ENCODE measurements at regions not wholly inside any gene's neighbourhood (a gene's known extent, or its start where the extent isn't known, plus 50 kb on each side); places are given as distances from the start of the nearest gene placed in this dataset.

GRCh38 chr12:5176036-5176435, 132.4 kb downstream of the KCNA5 start:
- DNase-seq (ENCODE audit: low spot score), result no peak
- H3K4me3 ChIP-seq, result no peak overlapping the region
- H3K9me3 ChIP-seq, result no peaks in the 10 kb centered on the region
- H3K27ac ChIP-seq, result no peak overlapping the region
- TF ChIP-seq, protein P1, sequence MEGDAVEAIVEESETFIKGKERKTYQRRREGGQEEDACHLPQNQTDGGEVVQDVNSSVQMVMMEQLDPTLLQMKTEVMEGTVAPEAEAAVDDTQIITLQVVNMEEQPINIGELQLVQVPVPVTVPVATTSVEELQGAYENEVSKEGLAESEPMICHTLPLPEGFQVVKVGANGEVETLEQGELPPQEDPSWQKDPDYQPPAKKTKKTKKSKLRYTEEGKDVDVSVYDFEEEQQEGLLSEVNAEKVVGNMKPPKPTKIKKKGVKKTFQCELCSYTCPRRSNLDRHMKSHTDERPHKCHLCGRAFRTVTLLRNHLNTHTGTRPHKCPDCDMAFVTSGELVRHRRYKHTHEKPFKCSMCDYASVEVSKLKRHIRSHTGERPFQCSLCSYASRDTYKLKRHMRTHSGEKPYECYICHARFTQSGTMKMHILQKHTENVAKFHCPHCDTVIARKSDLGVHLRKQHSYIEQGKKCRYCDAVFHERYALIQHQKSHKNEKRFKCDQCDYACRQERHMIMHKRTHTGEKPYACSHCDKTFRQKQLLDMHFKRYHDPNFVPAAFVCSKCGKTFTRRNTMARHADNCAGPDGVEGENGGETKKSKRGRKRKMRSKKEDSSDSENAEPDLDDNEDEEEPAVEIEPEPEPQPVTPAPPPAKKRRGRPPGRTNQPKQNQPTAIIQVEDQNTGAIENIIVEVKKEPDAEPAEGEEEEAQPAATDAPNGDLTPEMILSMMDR (IDR thresholded peaks at IDR 0.05), result no peak
- no peaks in the 10 kb centered on the region for H3K27me3 ChIP-seq
- H3K36me3 ChIP-seq, result no peaks in the 10 kb centered on the region
- peaks cover 0 to 16% of the 10 kb centered on the region in 2 donors for H3K4me1 ChIP-seq

GRCh38 chr12:5177096-5177495, 133.4 kb downstream of the KCNA5 start:
- TF ChIP-seq, protein P1 (IDR thresholded peaks at IDR 0.05), result no peak
- Histone ChIP-seq H3K27ac (no peak overlapping the region), H3K4me1 (peaks cover 0 to 6% of the 10 kb centered on the region in 2 donors), H3K36me3 (no peaks in the 10 kb centered on the region), H3K27me3 (no peaks in the 10 kb centered on the region), H3K4me3 (no peak overlapping the region), H3K9me3 (no peaks in the 10 kb centered on the region)
- no peak for DNase-seq (ENCODE audit: low spot score)

GRCh38 chr12:5177731-5178130, 134.1 kb downstream of the KCNA5 start:
- no peak overlapping the region for H3K4me3 ChIP-seq
- no peak for DNase-seq (ENCODE audit: low spot score)
- H3K27ac ChIP-seq, result no peak overlapping the region
- H3K27me3 ChIP-seq, result no peaks in the 10 kb centered on the region
- no peaks in the 10 kb centered on the region for H3K36me3 ChIP-seq
- TF ChIP-seq, protein P1 (IDR thresholded peaks at IDR 0.05), result no peak
- H3K4me1 ChIP-seq, result peaks cover 0 to 6% of the 10 kb centered on the region in 2 donors
- no peaks in the 10 kb centered on the region for H3K9me3 ChIP-seq

DNA sequence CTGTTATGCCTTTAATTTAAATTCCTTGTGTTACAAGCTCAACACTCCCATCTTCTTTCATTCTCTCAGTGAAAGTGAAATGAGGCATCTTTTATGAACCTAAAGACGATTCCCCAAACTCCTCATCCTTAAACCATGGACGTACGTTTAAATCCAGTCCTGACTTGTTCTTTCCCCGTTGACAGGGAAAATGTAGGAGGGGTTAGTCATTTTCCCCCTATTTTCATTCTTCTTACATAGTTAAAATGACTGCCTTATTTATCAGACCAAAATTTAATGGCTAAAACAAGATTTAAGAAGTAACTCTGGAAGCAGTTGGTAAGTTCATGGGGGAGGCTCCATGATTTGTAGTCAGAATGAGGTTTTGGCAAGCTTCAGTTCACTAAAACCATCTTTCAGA, 134.9 kb downstream of the KCNA5 start:
- no peak for DNase-seq (ENCODE audit: low spot score)
- Histone ChIP-seq H3K9me3 (no peaks in the 10 kb centered on the region), H3K4me1 (peaks cover 0 to 3% of the 10 kb centered on the region in 2 donors), H3K4me3 (no peak overlapping the region), H3K36me3 (no peaks in the 10 kb centered on the region), H3K27me3 (no peaks in the 10 kb centered on the region), H3K27ac (no peak overlapping the region)
- TF ChIP-seq, protein P1 (IDR thresholded peaks at IDR 0.05), result no peak

DNA sequence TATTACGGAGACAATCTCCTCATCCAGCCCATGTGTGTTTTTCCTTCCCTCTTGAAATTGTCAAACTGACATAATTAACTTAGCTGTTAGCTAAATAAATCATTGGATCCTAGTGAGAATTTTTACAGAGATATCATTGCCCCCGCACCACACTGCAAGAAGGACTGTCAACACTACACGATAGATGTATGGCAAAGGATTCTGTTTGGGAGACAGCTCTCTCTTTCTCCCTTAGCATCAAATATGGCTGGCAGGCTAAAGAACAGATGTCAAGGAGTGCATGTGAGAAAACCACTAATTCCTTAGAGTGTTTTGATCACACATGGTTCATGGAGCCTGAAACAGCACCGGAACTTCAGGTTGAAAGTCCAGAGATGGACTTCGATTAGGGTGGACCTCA, 136.8 kb downstream of the KCNA5 start:
- no peaks in the 10 kb centered on the region for H3K4me1 ChIP-seq
- H3K36me3 ChIP-seq, result no peaks in the 10 kb centered on the region
- no peak for DNase-seq (ENCODE audit: low spot score)
- H3K27ac ChIP-seq, result no peak overlapping the region
- TF ChIP-seq, protein P1 (IDR thresholded peaks at IDR 0.05), result no peak
- H3K9me3 ChIP-seq, result no peaks in the 10 kb centered on the region
- H3K27me3 ChIP-seq, result no peaks in the 10 kb centered on the region
- no peak overlapping the region for H3K4me3 ChIP-seq

DNA sequence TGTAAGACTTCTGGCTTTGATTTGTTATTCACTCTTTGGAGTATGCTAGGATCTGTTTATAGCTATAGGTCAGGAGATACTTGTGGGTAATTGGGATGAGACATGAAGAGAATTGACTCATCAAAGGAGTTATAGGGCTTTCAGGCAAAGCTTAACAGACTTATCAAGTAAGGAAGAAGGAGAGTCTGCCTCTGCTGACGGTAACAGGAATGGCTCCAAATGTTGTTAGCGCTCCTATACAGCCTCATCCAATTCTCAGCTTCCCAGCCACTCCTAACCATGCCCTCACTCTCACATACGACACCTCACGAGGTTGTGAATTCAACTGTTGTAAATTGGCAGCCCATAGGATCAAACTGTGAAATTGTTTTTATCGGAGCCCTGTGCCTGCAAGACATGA, 140.5 kb downstream of the KCNA5 start:
- Histone ChIP-seq H3K27ac (no peak overlapping the region), H3K4me3 (no peak overlapping the region), H3K9me3 (no peaks in the 10 kb centered on the region), H3K27me3 (no peaks in the 10 kb centered on the region), H3K4me1 (peaks cover 0 to 5% of the 10 kb centered on the region in 2 donors), H3K36me3 (no peaks in the 10 kb centered on the region)
- TF ChIP-seq, protein P1 (IDR thresholded peaks at IDR 0.05), result no peak
- DNase-seq (ENCODE audit: low spot score), result no peak
